Activated CD4-positive, alpha-beta T cell treated with anti-CD3 and anti-CD28 coated beads, Interleukin-2, amount 10 ng/mL, durations not matched to agents 7 days and 5 days (primary cell): ENCODE measurements at regions not wholly inside any gene's neighbourhood (a gene's known extent, or its start where the extent isn't known, plus 50 kb on each side); places are given as distances from the start of the nearest gene placed in this dataset.

ENCODE experiments used
- CTCF ChIA-PET: fragments of 350-600 bp; sonication (Branson Sonifier 250); formaldehyde crosslinking; loops from one replicate; lab custom pipeline; 2021; ENCODE audit warnings: antibody characterized with exemption; lab: Charles Lee
- POLR2A ChIA-PET: fragments of 350-600 bp; sonication (Branson Sonifier 250); formaldehyde crosslinking; loops from one replicate; lab custom pipeline; 2021; ENCODE audit warnings: antibody characterized with exemption; lab: Charles Lee
- DNase-seq: peaks from one replicate; pipeline ENCODE4 v3.0.0-alpha.2; 2020
- H3K27ac Mint-ChIP-seq: one replicate; pipeline ENCODE4 v1.8.0; 2021; ENCODE audit warnings: mild to moderate bottlenecking, moderate library complexity, mixed read lengths
- H3K27me3 Mint-ChIP-seq: one replicate; pipeline ENCODE4 v1.8.0; 2021; ENCODE audit warnings: mixed read lengths
- H3K36me3 Mint-ChIP-seq: one replicate; pipeline ENCODE4 v1.8.0; 2021; ENCODE audit warnings: low read depth, mixed read lengths
- H3K4me1 Mint-ChIP-seq: one replicate; pipeline ENCODE4 v1.8.0; 2021; ENCODE audit warnings: mixed read lengths
- H3K4me3 Mint-ChIP-seq: one replicate; pipeline ENCODE4 v1.8.0; 2021; ENCODE audit warnings: mild to moderate bottlenecking, moderate library complexity, mixed read lengths
- H3K9me3 Mint-ChIP-seq: one replicate; pipeline ENCODE4 v1.8.0; 2021; ENCODE audit warnings: mixed read lengths

- DNase-seq: no peak
- POLR2A ChIA-PET: no interaction called here
- H3K9me3 Mint-ChIP-seq: no peaks in the 10 kb centered on the region
- H3K4me1 Mint-ChIP-seq: no peaks in the 10 kb centered on the region
- no peak overlapping the region for H3K27ac Mint-ChIP-seq
- CTCF ChIA-PET: no interaction called here
- H3K4me3 Mint-ChIP-seq: no peak overlapping the region
- H3K36me3 Mint-ChIP-seq: no peaks in the 10 kb centered on the region
- no peaks in the 10 kb centered on the region for H3K27me3 Mint-ChIP-seq
These were observed 203.4 kb upstream of the PRR16 start for GRCh38 chr5:120260651-120261050.

- Mint-ChIP-seq H3K4me3 (no peak overlapping the region), H3K4me1 (no peaks in the 10 kb centered on the region), H3K36me3 (no peaks in the 10 kb centered on the region), H3K9me3 (no peaks in the 10 kb centered on the region), H3K27me3 (no peaks in the 10 kb centered on the region), H3K27ac (no peak overlapping the region)
- no peak for DNase-seq
- ChIA-PET POLR2A (no interaction called here), CTCF (no interaction called here)
These were observed 193.6 kb upstream of the PRR16 start for GRCh38 chr5:120270498-120270897.

- no peak for DNase-seq
- no peaks in the 10 kb centered on the region for H3K9me3 Mint-ChIP-seq
These were observed 170.3 kb upstream of the PRR16 start for GRCh38 chr5:120293796-120294195.

GRCh38 chr5:120297616-120298015 lies 166.5 kb upstream of the PRR16 start:
- CTCF ChIA-PET: no interaction called here
- POLR2A ChIA-PET: no interaction called here
- Mint-ChIP-seq H3K36me3 (no peaks in the 10 kb centered on the region), H3K4me1 (no peaks in the 10 kb centered on the region), H3K9me3 (no peaks in the 10 kb centered on the region), H3K27me3 (no peaks in the 10 kb centered on the region), H3K4me3 (no peak overlapping the region), H3K27ac (no peak overlapping the region)
- no peak for DNase-seq

More at GRCh38 chr5:120293796-120294195, 170.3 kb upstream of the PRR16 start:
- no peak overlapping the region for H3K4me3 Mint-ChIP-seq
- H3K4me1 Mint-ChIP-seq: no peaks in the 10 kb centered on the region
- CTCF ChIA-PET: interaction anchor here (0.7 kb wide), 1 partner anchor 581 kb away, joined by 4 read pairs; no protein-coding TSS in a partner anchor
- no peaks in the 10 kb centered on the region for H3K27me3 Mint-ChIP-seq
- POLR2A ChIA-PET: no interaction called here
- H3K27ac Mint-ChIP-seq: no peak overlapping the region
- H3K36me3 Mint-ChIP-seq: no peaks in the 10 kb centered on the region

- Mint-ChIP-seq H3K4me3 (no peak overlapping the region), H3K9me3 (no peaks in the 10 kb centered on the region), H3K27ac (no peak overlapping the region), H3K36me3 (no peaks in the 10 kb centered on the region), H3K27me3 (no peaks in the 10 kb centered on the region), H3K4me1 (no peaks in the 10 kb centered on the region)
- POLR2A ChIA-PET: no interaction called here
- CTCF ChIA-PET: no interaction called here
- no peak for DNase-seq
These were observed 165.1 kb upstream of the PRR16 start for GRCh38 chr5:120298981-120299380.

GRCh38 chr5:120304663-120305062 lies 159.4 kb upstream of the PRR16 start:
- no peaks in the 10 kb centered on the region for H3K4me1 Mint-ChIP-seq
- H3K4me3 Mint-ChIP-seq: no peak overlapping the region
- no peak overlapping the region for H3K27ac Mint-ChIP-seq
- H3K9me3 Mint-ChIP-seq: no peaks in the 10 kb centered on the region
- H3K27me3 Mint-ChIP-seq: no peaks in the 10 kb centered on the region
- H3K36me3 Mint-ChIP-seq: no peaks in the 10 kb centered on the region
- DNase-seq: no peak
- POLR2A ChIA-PET: no interaction called here
- CTCF ChIA-PET: no interaction called here

GRCh38 chr5:120306303-120306702 lies 157.8 kb upstream of the PRR16 start:
- POLR2A ChIA-PET: no interaction called here
- Mint-ChIP-seq H3K9me3 (no peaks in the 10 kb centered on the region), H3K4me3 (no peak overlapping the region), H3K36me3 (no peaks in the 10 kb centered on the region), H3K4me1 (no peaks in the 10 kb centered on the region), H3K27ac (no peak overlapping the region), H3K27me3 (no peaks in the 10 kb centered on the region)
- DNase-seq: no peak
- CTCF ChIA-PET: interaction anchor here (0.6 kb wide), 1 partner anchor 130 kb away, joined by 3 read pairs; no protein-coding TSS in a partner anchor

- ChIA-PET POLR2A (no interaction called here), CTCF (no interaction called here)
- H3K27me3 Mint-ChIP-seq: no peaks in the 10 kb centered on the region
These were observed 149.9 kb upstream of the PRR16 start for GRCh38 chr5:120314191-120314590.

GRCh38 chr5:120320626-120321025 lies 143.5 kb upstream of the PRR16 start:
- no peak overlapping the region for H3K4me3 Mint-ChIP-seq
- ChIA-PET POLR2A (no interaction called here), CTCF (no interaction called here)
- no peaks in the 10 kb centered on the region for H3K36me3 Mint-ChIP-seq
- no peaks in the 10 kb centered on the region for H3K9me3 Mint-ChIP-seq
- no peaks in the 10 kb centered on the region for H3K4me1 Mint-ChIP-seq
- DNase-seq: no peak
- no peak overlapping the region for H3K27ac Mint-ChIP-seq
- H3K27me3 Mint-ChIP-seq: no peaks in the 10 kb centered on the region

More at GRCh38 chr5:120314191-120314590, 149.9 kb upstream of the PRR16 start:
- Mint-ChIP-seq H3K4me3 (no peak overlapping the region), H3K4me1 (no peaks in the 10 kb centered on the region), H3K9me3 (peaks cover 2% of the 10 kb centered on the region), H3K36me3 (no peaks in the 10 kb centered on the region), H3K27ac (no peak overlapping the region)
- no peak for DNase-seq

GRCh38 chr5:120326651-120327050 lies 137.4 kb upstream of the PRR16 start:
- Mint-ChIP-seq H3K9me3 (no peaks in the 10 kb centered on the region), H3K27me3 (no peaks in the 10 kb centered on the region), H3K36me3 (no peaks in the 10 kb centered on the region), H3K4me1 (no peaks in the 10 kb centered on the region), H3K4me3 (no peak overlapping the region), H3K27ac (no peak overlapping the region)
- ChIA-PET POLR2A (no interaction called here), CTCF (no interaction called here)
- no peak for DNase-seq

GRCh38 chr5:120327180-120327579 lies 136.9 kb upstream of the PRR16 start:
- CTCF ChIA-PET: no interaction called here

GRCh38 chr5:120329095-120329494 lies 135.0 kb upstream of the PRR16 start:
- H3K9me3 Mint-ChIP-seq: no peaks in the 10 kb centered on the region
- DNase-seq: no peak
- H3K36me3 Mint-ChIP-seq: no peaks in the 10 kb centered on the region
- H3K27ac Mint-ChIP-seq: no peak overlapping the region
- no peaks in the 10 kb centered on the region for H3K4me1 Mint-ChIP-seq
- no peaks in the 10 kb centered on the region for H3K27me3 Mint-ChIP-seq
- H3K4me3 Mint-ChIP-seq: no peak overlapping the region
- ChIA-PET CTCF (no interaction called here), POLR2A (no interaction called here)

More at GRCh38 chr5:120327180-120327579, 136.9 kb upstream of the PRR16 start:
- H3K9me3 Mint-ChIP-seq: no peaks in the 10 kb centered on the region
- no peak overlapping the region for H3K4me3 Mint-ChIP-seq
- H3K36me3 Mint-ChIP-seq: no peaks in the 10 kb centered on the region
- POLR2A ChIA-PET: no interaction called here
- H3K27me3 Mint-ChIP-seq: no peaks in the 10 kb centered on the region
- no peaks in the 10 kb centered on the region for H3K4me1 Mint-ChIP-seq
- no peak for DNase-seq
- no peak overlapping the region for H3K27ac Mint-ChIP-seq

GRCh38 chr5:120330558-120330957 lies 133.5 kb upstream of the PRR16 start:
- no peak overlapping the region for H3K27ac Mint-ChIP-seq
- H3K9me3 Mint-ChIP-seq: no peaks in the 10 kb centered on the region
- H3K4me3 Mint-ChIP-seq: no peak overlapping the region
- no peak for DNase-seq
- ChIA-PET CTCF (interaction anchor here (1.4 kb wide), 1 partner anchor 76 kb away, joined by 6 read pairs; no protein-coding TSS in a partner anchor), POLR2A (no interaction called here)
- H3K27me3 Mint-ChIP-seq: no peaks in the 10 kb centered on the region
- H3K36me3 Mint-ChIP-seq: no peaks in the 10 kb centered on the region
- no peaks in the 10 kb centered on the region for H3K4me1 Mint-ChIP-seq

GRCh38 chr5:120344181-120344580 lies 119.9 kb upstream of the PRR16 start:
- DNase-seq: no peak
- ChIA-PET POLR2A (no interaction called here), CTCF (no interaction called here)
- H3K27me3 Mint-ChIP-seq: no peaks in the 10 kb centered on the region
- no peak overlapping the region for H3K27ac Mint-ChIP-seq
- no peaks in the 10 kb centered on the region for H3K36me3 Mint-ChIP-seq
- H3K4me3 Mint-ChIP-seq: no peak overlapping the region
- no peaks in the 10 kb centered on the region for H3K9me3 Mint-ChIP-seq
- H3K4me1 Mint-ChIP-seq: no peaks in the 10 kb centered on the region
